Vagina (tissue), 2 donors: ENCODE measurements at regions not wholly inside any gene's neighbourhood (a gene's known extent, or its start where the extent isn't known, plus 50 kb on each side); places are given as distances from the start of the nearest gene placed in this dataset.

Source experiments
- DNase-seq, 2 donors: peaks; one replicate each; pipeline ENCODE4 v3.0.0-alpha.2; 2017; ENCODE audit errors: extremely low spot score in 2 of 2
- H3K27ac ChIP-seq: fragments of 200-600 bp; sonication (generic); one replicate; pipeline ENCODE4 v1.5.1; 2019
- H3K27me3 ChIP-seq: fragments of 200-600 bp; sonication (generic); one replicate; pipeline ENCODE4 v1.5.1; 2019
- H3K36me3 ChIP-seq, 2 donors: fragments of 200-600 bp; sonication (generic); one replicate each; pipeline ENCODE4 v1.5.1; 2017 to 2019
- H3K4me1 ChIP-seq: fragments of 200-600 bp; sonication (generic); one replicate; pipeline ENCODE4 v1.5.1; 2019
- H3K4me3 ChIP-seq, 2 donors: fragments of 200-600 bp; sonication (generic); 1 replicate in 1 of 2; 2 replicates in 1 of 2; pipeline ENCODE4 v1.5.1; 2016 to 2019
- H3K9me3 ChIP-seq: fragments of 200-600 bp; sonication (generic); one replicate; pipeline ENCODE4 v1.5.1; 2019
- CTCF ChIP-seq, 3 experiments: fragments of 450-650 bp in 2 of 3; fragments of 200-600 bp in 1 of 3; sonication (generic) in 1 of 3; IDR thresholded peaks; one replicate each; pipeline ENCODE4 v1.5.1; 2017 to 2019; ENCODE audit warnings: antibody characterized with exemption in 3 of 3, mild to moderate bottlenecking in 2 of 3, moderate library complexity in 2 of 3
- POLR2A ChIP-seq, 2 donors: fragments of 450-650 bp; IDR thresholded peaks; one replicate each; pipeline ENCODE4 v1.6.1; 2017; ENCODE audit warnings: antibody characterized with exemption in 2 of 2, mild to moderate bottlenecking in 2 of 2, moderate library complexity in 2 of 2
- POLR2AphosphoS5 ChIP-seq, 2 donors: sonication (generic); formaldehyde crosslinking; IDR thresholded peaks; one replicate each; pipeline ENCODE4 v1.9.0; 2017; ENCODE audit warnings: antibody characterized with exemption in 2 of 2, mild to moderate bottlenecking in 2 of 2, low read depth in 1 of 2; ENCODE audit not compliant: insufficient read depth in 1 of 2
- intact Hi-C: fragments of 100-400 bp; cut with DNase I; formaldehyde crosslinking; loops from one replicate; pipeline ENCODE4 v1.15.1; 2023

- peaks cover 29% of the 10 kb centered on the region for H3K4me1 ChIP-seq
- no peaks in the 10 kb centered on the region for H3K36me3 ChIP-seq
- TF ChIP-seq POLR2AphosphoS5 (IDR thresholded peaks at IDR 0.05; ENCODE audit: insufficient read depth in 1 of 2, low read depth in 1 of 2) (no peak), CTCF (IDR thresholded peaks at IDR 0.05) (no peak), POLR2A (IDR thresholded peaks at IDR 0.05) (no peak)
- H3K27ac ChIP-seq: no peak overlapping the region
- no peaks in the 10 kb centered on the region for H3K9me3 ChIP-seq
- no peak for DNase-seq
- intact Hi-C loops: no loop called here
- H3K27me3 ChIP-seq: no peaks in the 10 kb centered on the region
- H3K4me3 ChIP-seq: no peak overlapping the region
These were observed 114.9 kb upstream of the DST start for GRCh38 chr6:56757588-56757984.

- DNase-seq: no peak
- Histone ChIP-seq H3K27me3 (no peaks in the 10 kb centered on the region), H3K9me3 (no peaks in the 10 kb centered on the region), H3K4me1 (peaks cover 29% of the 10 kb centered on the region), H3K36me3 (no peaks in the 10 kb centered on the region), H3K27ac (no peak overlapping the region), H3K4me3 (no peak overlapping the region)
- TF ChIP-seq CTCF (IDR thresholded peaks at IDR 0.05) (no peak), POLR2A (IDR thresholded peaks at IDR 0.05) (no peak), POLR2AphosphoS5 (IDR thresholded peaks at IDR 0.05; ENCODE audit: insufficient read depth in 1 of 2, low read depth in 1 of 2) (no peak)
- intact Hi-C loops: no loop called here
These were observed 114.3 kb upstream of the DST start for GRCh38 chr6:56756791-56757587.

- intact Hi-C loops: no loop called here
These were observed 113.6 kb upstream of the DST start for GRCh38 chr6:56756219-56756789.

GRCh38 chr6:56755040-56755439 is 112.4 kb upstream of the DST start:
- intact Hi-C loops: no loop called here
- Histone ChIP-seq H3K27ac (no peak overlapping the region), H3K4me3 (no peak overlapping the region), H3K27me3 (no peaks in the 10 kb centered on the region), H3K9me3 (no peaks in the 10 kb centered on the region), H3K4me1 (peaks cover 27% of the 10 kb centered on the region), H3K36me3 (no peaks in the 10 kb centered on the region)
- DNase-seq: no peak
- TF ChIP-seq POLR2A (IDR thresholded peaks at IDR 0.05): no peak
- no peak for TF ChIP-seq POLR2AphosphoS5 (IDR thresholded peaks at IDR 0.05; ENCODE audit: insufficient read depth in 1 of 2, low read depth in 1 of 2)
- no peak for TF ChIP-seq CTCF (IDR thresholded peaks at IDR 0.05)

More at GRCh38 chr6:56756219-56756789, 113.6 kb upstream of the DST start:
- Histone ChIP-seq H3K36me3 (no peaks in the 10 kb centered on the region), H3K27ac (no peak overlapping the region), H3K27me3 (no peaks in the 10 kb centered on the region), H3K9me3 (no peaks in the 10 kb centered on the region), H3K4me1 (peaks cover 29% of the 10 kb centered on the region), H3K4me3 (no peak overlapping the region)
- no peak for DNase-seq
- TF ChIP-seq POLR2AphosphoS5 (IDR thresholded peaks at IDR 0.05; ENCODE audit: insufficient read depth in 1 of 2, low read depth in 1 of 2): no peak
- no peak for TF ChIP-seq POLR2A (IDR thresholded peaks at IDR 0.05)
- TF ChIP-seq CTCF (IDR thresholded peaks at IDR 0.05): no peak

GRCh38 chr6:56753811-56754210 is 111.1 kb upstream of the DST start:
- Histone ChIP-seq H3K27ac (no peak overlapping the region), H3K9me3 (no peaks in the 10 kb centered on the region), H3K27me3 (no peaks in the 10 kb centered on the region), H3K4me1 (peaks cover 28% of the 10 kb centered on the region), H3K4me3 (no peak overlapping the region), H3K36me3 (no peaks in the 10 kb centered on the region)
- no peak for DNase-seq
- intact Hi-C loops: no loop called here
- no peak for TF ChIP-seq POLR2A (IDR thresholded peaks at IDR 0.05)
- no peak for TF ChIP-seq CTCF (IDR thresholded peaks at IDR 0.05)
- no peak for TF ChIP-seq POLR2AphosphoS5 (IDR thresholded peaks at IDR 0.05; ENCODE audit: insufficient read depth in 1 of 2, low read depth in 1 of 2)
